ENCODE measurements at regions not wholly inside any gene's neighbourhood (a gene's known extent, or its start where the extent isn't known, plus 50 kb on each side); places are given as distances from the start of the nearest gene placed in this dataset.

GRCh38 chr14:100384277-100384676, 61.1 kb downstream of the SLC25A47 start:
- Histone ChIP-seq H3K4me2 (ENCODE audit: extremely low read depth, insufficient read depth, low read length) (no peak overlapping the region), H3K27ac (ENCODE audit: insufficient read depth, low read length) (no peak overlapping the region), H3K4me3 (replicated peaks in 1 of 4; ENCODE audit: control extremely low read depth in 1 of 4, insufficient read depth in 1 of 4, low read depth in 3 of 4, low read length in 4 of 4) (no peak overlapping the region), H2AFZ (ENCODE audit: low read length) (no peak overlapping the region), H4K20me1 (ENCODE audit: control insufficient read depth, extremely low read depth, insufficient read depth, low read length) (no peaks in the 10 kb centered on the region), H3K36me3 (ENCODE audit: control insufficient read depth, insufficient read depth, low read length) (peaks cover 4% of the 10 kb centered on the region), H3K9ac (ENCODE audit: insufficient read depth, low read length) (no peak overlapping the region), H3K9me3 (ENCODE audit: control insufficient read depth, insufficient read depth, low read depth, low read length) (no peaks in the 10 kb centered on the region), H3K27me3 (ENCODE audit: control insufficient read depth, insufficient read depth, low read length) (no peaks in the 10 kb centered on the region), H3K4me1 (ENCODE audit: control insufficient read depth, extremely low read depth, insufficient read depth, low read length) (peaks cover 3% of the 10 kb centered on the region), H3K79me2 (ENCODE audit: control insufficient read depth, insufficient read depth, low read length) (peaks cover 2% of the 10 kb centered on the region)
- TF ChIP-seq EZH2 (IDR thresholded peaks at IDR 0.05; ENCODE audit: low read length, missing control alignments) (no peak), CTCF (conservative IDR thresholded peaks at IDR 0.05 in 1 of 2, IDR thresholded peaks at IDR 0.05 in 1 of 2; ENCODE audit: low read depth in 1 of 2, low read length in 2 of 2) (no peak)
- no peak for DNase-seq (ENCODE audit: low read depth in 2 of 2)

GRCh38 chr14:100384819-100385813, 62.0 kb downstream of the SLC25A47 start:
- no peak overlapping the region for H3K27ac ChIP-seq (ENCODE audit: insufficient read depth, low read length)
- no peak overlapping the region for H3K9ac ChIP-seq (ENCODE audit: insufficient read depth, low read length)
- H3K27me3 ChIP-seq (ENCODE audit: control insufficient read depth, insufficient read depth, low read length) = no peaks in the 10 kb centered on the region
- DNase-seq (ENCODE audit: low read depth in 2 of 2) = peak; percentile 75 to 84
- peaks cover 4% of the 10 kb centered on the region for H3K36me3 ChIP-seq (ENCODE audit: control insufficient read depth, insufficient read depth, low read length)
- H3K4me1 ChIP-seq (ENCODE audit: control insufficient read depth, extremely low read depth, insufficient read depth, low read length) = peaks cover 3% of the 10 kb centered on the region
- no peak for TF ChIP-seq EZH2 (IDR thresholded peaks at IDR 0.05; ENCODE audit: low read length, missing control alignments)
- TF ChIP-seq CTCF (conservative IDR thresholded peaks at IDR 0.05 in 1 of 2, IDR thresholded peaks at IDR 0.05 in 1 of 2; ENCODE audit: low read depth in 1 of 2, low read length in 2 of 2) = peak; percentile 47 to 55
- no peaks in the 10 kb centered on the region for H4K20me1 ChIP-seq (ENCODE audit: control insufficient read depth, extremely low read depth, insufficient read depth, low read length)
- H3K4me3 ChIP-seq (replicated peaks in 1 of 4; ENCODE audit: control extremely low read depth in 1 of 4, insufficient read depth in 1 of 4, low read depth in 3 of 4, low read length in 4 of 4) = no peak overlapping the region
- H3K9me3 ChIP-seq (ENCODE audit: control insufficient read depth, insufficient read depth, low read depth, low read length) = no peaks in the 10 kb centered on the region
- peaks cover 2% of the 10 kb centered on the region for H3K79me2 ChIP-seq (ENCODE audit: control insufficient read depth, insufficient read depth, low read length)
- no peak overlapping the region for H3K4me2 ChIP-seq (ENCODE audit: extremely low read depth, insufficient read depth, low read length)
- H2AFZ ChIP-seq (ENCODE audit: low read length) = no peak overlapping the region

GRCh38 chr14:100386121-100386520, 63.0 kb downstream of the SLC25A47 start:
- no peaks in the 10 kb centered on the region for H3K27me3 ChIP-seq (ENCODE audit: control insufficient read depth, insufficient read depth, low read length)
- H3K4me2 ChIP-seq (ENCODE audit: extremely low read depth, insufficient read depth, low read length) = peak overlapping the region; percentile 8
- peaks cover 2% of the 10 kb centered on the region for H3K79me2 ChIP-seq (ENCODE audit: control insufficient read depth, insufficient read depth, low read length)
- H3K4me1 ChIP-seq (ENCODE audit: control insufficient read depth, extremely low read depth, insufficient read depth, low read length) = peaks cover 6% of the 10 kb centered on the region
- no peaks in the 10 kb centered on the region for H3K9me3 ChIP-seq (ENCODE audit: control insufficient read depth, insufficient read depth, low read depth, low read length)
- TF ChIP-seq CTCF (conservative IDR thresholded peaks at IDR 0.05 in 1 of 2, IDR thresholded peaks at IDR 0.05 in 1 of 2; ENCODE audit: low read depth in 1 of 2, low read length in 2 of 2) = no peak
- TF ChIP-seq EZH2 (IDR thresholded peaks at IDR 0.05; ENCODE audit: low read length, missing control alignments) = no peak
- no peak overlapping the region for H3K27ac ChIP-seq (ENCODE audit: insufficient read depth, low read length)
- no peaks in the 10 kb centered on the region for H4K20me1 ChIP-seq (ENCODE audit: control insufficient read depth, extremely low read depth, insufficient read depth, low read length)
- H2AFZ ChIP-seq (ENCODE audit: low read length) = no peak overlapping the region
- H3K4me3 ChIP-seq (replicated peaks in 1 of 4; ENCODE audit: control extremely low read depth in 1 of 4, insufficient read depth in 1 of 4, low read depth in 3 of 4, low read length in 4 of 4) = no peak overlapping the region
- no peak overlapping the region for H3K9ac ChIP-seq (ENCODE audit: insufficient read depth, low read length)
- peaks cover 4% of the 10 kb centered on the region for H3K36me3 ChIP-seq (ENCODE audit: control insufficient read depth, insufficient read depth, low read length)
- DNase-seq (ENCODE audit: low read depth in 2 of 2) = peak in 1 of 2 donors; percentile 59

Measured in fibroblast of lung (primary cell).